ENCODE measurements at regions not wholly inside any gene's neighbourhood (a gene's known extent, or its start where the extent isn't known, plus 50 kb on each side); places are given as distances from the start of the nearest gene placed in this dataset.

DNA sequence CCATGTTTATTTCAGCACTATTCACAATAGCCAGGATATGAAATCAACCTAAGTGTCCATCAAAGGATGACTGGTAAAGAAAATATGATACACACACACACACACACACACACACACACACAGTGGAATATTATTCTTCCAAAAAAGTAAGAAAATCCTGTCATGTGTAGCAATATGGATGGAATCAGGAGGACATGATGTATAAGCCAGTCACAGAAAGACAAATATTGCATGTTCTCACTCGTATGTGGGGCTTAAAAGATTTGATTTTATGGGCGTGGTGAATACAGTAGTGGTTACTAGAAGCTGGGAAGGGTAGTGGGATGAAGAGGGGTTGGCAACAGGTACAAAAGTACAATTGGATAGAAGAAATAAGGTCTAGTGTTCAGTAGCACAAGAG is 207.0 kb upstream of the PRDM1 start:
- TF ChIP-seq ZNF623 (tag by site-specific recombination; IDR thresholded peaks at IDR 0.05), result no peak
- TF ChIP-seq, protein P1, sequence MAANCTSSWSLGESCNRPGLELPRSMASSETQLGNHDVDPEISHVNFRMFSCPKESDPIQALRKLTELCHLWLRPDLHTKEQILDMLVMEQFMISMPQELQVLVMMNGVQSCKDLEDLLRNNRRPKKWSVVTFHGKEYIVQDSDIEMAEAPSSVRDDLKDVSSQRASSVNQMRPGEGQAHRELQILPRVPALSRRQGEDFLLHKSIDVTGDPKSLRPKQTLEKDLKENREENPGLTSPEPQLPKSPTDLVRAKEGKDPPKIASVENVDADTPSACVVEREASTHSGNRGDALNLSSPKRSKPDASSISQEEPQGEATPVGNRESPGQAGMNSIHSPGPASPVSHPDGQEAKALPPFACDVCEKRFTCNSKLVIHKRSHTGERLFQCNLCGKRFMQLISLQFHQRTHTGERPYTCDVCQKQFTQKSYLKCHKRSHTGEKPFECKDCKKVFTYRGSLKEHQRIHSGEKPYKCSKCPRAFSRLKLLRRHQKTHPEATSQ (tag by site-specific recombination; IDR thresholded peaks at IDR 0.05), result no peak
- no peak for TF ChIP-seq GLI4 (tag by site-specific recombination; IDR thresholded peaks at IDR 0.05)
- TF ChIP-seq ZNF366 (tag by site-specific recombination; conservative IDR thresholded peaks at IDR 0.05), result no peak
- TF ChIP-seq ZNF404 (tag by site-specific recombination; IDR thresholded peaks at IDR 0.05), result no peak
- TF ChIP-seq ZNF394 (tag by site-specific recombination; IDR thresholded peaks at IDR 0.05; ENCODE audit: borderline replicate concordance), result no peak
- no peak for TF ChIP-seq HOXC10 (CRISPR knock-in tag; IDR thresholded peaks at IDR 0.05)
- TF ChIP-seq ZNF174 (tag by site-specific recombination; IDR thresholded peaks at IDR 0.05), result no peak
- TF ChIP-seq ZNF211 (tag by site-specific recombination; IDR thresholded peaks at IDR 0.05; ENCODE audit: low read depth), result no peak
- no peak for TF ChIP-seq ZNF571 (tag by site-specific recombination; IDR thresholded peaks at IDR 0.05)
- TF ChIP-seq MEIS1 (CRISPR knock-in tag; IDR thresholded peaks at IDR 0.05; ENCODE audit: borderline replicate concordance), result no peak
- TF ChIP-seq, protein P2, sequence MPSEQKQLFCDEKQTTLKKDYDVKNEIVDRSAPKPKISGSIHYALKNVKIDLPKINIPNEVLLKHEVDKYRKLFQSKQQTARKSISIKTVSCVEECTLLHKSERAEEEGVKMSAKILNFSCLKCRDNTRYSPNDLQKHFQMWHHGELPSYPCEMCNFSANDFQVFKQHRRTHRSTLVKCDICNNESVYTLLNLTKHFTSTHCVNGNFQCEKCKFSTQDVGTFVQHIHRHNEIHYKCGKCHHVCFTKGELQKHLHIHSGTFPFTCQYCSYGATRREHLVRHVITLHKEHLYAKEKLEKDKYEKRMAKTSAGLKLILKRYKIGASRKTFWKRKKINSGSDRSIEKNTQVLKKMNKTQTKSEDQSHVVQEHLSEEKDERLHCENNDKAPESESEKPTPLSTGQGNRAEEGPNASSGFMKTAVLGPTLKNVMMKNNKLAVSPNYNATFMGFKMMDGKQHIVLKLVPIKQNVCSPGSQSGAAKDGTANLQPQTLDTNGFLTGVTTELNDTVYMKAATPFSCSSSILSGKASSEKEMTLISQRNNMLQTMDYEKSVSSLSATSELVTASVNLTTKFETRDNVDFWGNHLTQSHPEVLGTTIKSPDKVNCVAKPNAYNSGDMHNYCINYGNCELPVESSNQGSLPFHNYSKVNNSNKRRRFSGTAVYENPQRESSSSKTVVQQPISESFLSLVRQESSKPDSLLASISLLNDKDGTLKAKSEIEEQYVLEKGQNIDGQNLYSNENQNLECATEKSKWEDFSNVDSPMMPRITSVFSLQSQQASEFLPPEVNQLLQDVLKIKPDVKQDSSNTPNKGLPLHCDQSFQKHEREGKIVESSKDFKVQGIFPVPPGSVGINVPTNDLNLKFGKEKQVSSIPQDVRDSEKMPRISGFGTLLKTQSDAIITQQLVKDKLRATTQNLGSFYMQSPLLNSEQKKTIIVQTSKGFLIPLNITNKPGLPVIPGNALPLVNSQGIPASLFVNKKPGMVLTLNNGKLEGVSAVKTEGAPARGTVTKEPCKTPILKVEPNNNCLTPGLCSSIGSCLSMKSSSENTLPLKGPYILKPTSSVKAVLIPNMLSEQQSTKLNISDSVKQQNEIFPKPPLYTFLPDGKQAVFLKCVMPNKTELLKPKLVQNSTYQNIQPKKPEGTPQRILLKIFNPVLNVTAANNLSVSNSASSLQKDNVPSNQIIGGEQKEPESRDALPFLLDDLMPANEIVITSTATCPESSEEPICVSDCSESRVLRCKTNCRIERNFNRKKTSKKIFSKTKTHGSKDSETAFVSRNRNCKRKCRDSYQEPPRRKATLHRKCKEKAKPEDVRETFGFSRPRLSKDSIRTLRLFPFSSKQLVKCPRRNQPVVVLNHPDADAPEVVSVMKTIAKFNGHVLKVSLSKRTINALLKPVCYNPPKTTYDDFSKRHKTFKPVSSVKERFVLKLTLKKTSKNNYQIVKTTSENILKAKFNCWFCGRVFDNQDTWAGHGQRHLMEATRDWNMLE (tag by site-specific recombination; conservative IDR thresholded peaks at IDR 0.05; ENCODE audit: low read depth), result no peak
- TF ChIP-seq ZNF658 (tag by site-specific recombination; IDR thresholded peaks at IDR 0.05), result no peak
- TF ChIP-seq FEZF1 (tag by site-specific recombination; IDR thresholded peaks at IDR 0.05), result no peak
- TF ChIP-seq ZNF391 (tag by site-specific recombination; IDR thresholded peaks at IDR 0.05; ENCODE audit: borderline replicate concordance, low read depth), result no peak
- TF ChIP-seq, protein P3, sequence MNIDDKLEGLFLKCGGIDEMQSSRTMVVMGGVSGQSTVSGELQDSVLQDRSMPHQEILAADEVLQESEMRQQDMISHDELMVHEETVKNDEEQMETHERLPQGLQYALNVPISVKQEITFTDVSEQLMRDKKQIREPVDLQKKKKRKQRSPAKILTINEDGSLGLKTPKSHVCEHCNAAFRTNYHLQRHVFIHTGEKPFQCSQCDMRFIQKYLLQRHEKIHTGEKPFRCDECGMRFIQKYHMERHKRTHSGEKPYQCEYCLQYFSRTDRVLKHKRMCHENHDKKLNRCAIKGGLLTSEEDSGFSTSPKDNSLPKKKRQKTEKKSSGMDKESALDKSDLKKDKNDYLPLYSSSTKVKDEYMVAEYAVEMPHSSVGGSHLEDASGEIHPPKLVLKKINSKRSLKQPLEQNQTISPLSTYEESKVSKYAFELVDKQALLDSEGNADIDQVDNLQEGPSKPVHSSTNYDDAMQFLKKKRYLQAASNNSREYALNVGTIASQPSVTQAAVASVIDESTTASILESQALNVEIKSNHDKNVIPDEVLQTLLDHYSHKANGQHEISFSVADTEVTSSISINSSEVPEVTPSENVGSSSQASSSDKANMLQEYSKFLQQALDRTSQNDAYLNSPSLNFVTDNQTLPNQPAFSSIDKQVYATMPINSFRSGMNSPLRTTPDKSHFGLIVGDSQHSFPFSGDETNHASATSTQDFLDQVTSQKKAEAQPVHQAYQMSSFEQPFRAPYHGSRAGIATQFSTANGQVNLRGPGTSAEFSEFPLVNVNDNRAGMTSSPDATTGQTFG (tag by site-specific recombination; IDR thresholded peaks at IDR 0.05; ENCODE audit: borderline replicate concordance), result no peak
- TF ChIP-seq, protein P4, sequence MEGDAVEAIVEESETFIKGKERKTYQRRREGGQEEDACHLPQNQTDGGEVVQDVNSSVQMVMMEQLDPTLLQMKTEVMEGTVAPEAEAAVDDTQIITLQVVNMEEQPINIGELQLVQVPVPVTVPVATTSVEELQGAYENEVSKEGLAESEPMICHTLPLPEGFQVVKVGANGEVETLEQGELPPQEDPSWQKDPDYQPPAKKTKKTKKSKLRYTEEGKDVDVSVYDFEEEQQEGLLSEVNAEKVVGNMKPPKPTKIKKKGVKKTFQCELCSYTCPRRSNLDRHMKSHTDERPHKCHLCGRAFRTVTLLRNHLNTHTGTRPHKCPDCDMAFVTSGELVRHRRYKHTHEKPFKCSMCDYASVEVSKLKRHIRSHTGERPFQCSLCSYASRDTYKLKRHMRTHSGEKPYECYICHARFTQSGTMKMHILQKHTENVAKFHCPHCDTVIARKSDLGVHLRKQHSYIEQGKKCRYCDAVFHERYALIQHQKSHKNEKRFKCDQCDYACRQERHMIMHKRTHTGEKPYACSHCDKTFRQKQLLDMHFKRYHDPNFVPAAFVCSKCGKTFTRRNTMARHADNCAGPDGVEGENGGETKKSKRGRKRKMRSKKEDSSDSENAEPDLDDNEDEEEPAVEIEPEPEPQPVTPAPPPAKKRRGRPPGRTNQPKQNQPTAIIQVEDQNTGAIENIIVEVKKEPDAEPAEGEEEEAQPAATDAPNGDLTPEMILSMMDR (tag by site-specific recombination; IDR thresholded peaks at IDR 0.05), result no peak
- POLR2A ChIA-PET, result no interaction called here

More for the DNA sequence above, 207.0 kb upstream of the PRDM1 start:
- no peaks in the 10 kb centered on the region for H3K36me3 ChIP-seq (ENCODE audit: control insufficient read depth in 2 of 2, insufficient read depth in 1 of 2, low read length in 2 of 2)
- no peaks in the 10 kb centered on the region for H3K4me1 ChIP-seq (ENCODE audit: control insufficient read depth, insufficient read depth, low read length)
- no peak overlapping the region for H3K4me3 ChIP-seq (ENCODE audit: low read depth, low read length)
- CTCF ChIA-PET, result no interaction called here
- no peaks in the 10 kb centered on the region for H3K9me3 ChIP-seq (ENCODE audit: control insufficient read depth, insufficient read depth, low read depth, low read length)
- no peak overlapping the region for H3K27ac ChIP-seq (ENCODE audit: extremely low read depth, low read depth, low read length)
